HG02870 (cell line): ENCODE measurements at regions not wholly inside any gene's neighbourhood (a gene's known extent, or its start where the extent isn't known, plus 50 kb on each side); places are given as distances from the start of the nearest gene placed in this dataset.

ENCODE experiments used
- ATAC-seq: cut with Tn5 transposase; IDR thresholded peaks from one replicate; pipeline ENCODE4 v1.9.1; 2021; ENCODE audit warnings: mild to moderate bottlenecking, moderate library complexity; ENCODE audit not compliant: unreplicated experiment

GRCh38 chr11:128269466-128269865, 317.9 kb downstream of the ETS1 start:
- ATAC-seq = no peak

- no peak for ATAC-seq
Observed at GRCh38 chr11:128266893-128267292, 320.5 kb downstream of the ETS1 start.

- ATAC-seq = no peak
Observed at GRCh38 chr11:128262463-128263345, 324.7 kb downstream of the ETS1 start.

GRCh38 chr11:128261011-128261421, 326.3 kb downstream of the ETS1 start:
- no peak for ATAC-seq

GRCh38 chr11:128260398-128260797, 327.0 kb downstream of the ETS1 start:
- ATAC-seq = no peak

- ATAC-seq = no peak
Observed at GRCh38 chr11:128259816-128260215, 327.5 kb downstream of the ETS1 start.

- ATAC-seq = no peak
Observed at GRCh38 chr11:128254941-128255340, 332.4 kb downstream of the ETS1 start.

GRCh38 chr11:128251140-128251539, 336.2 kb downstream of the ETS1 start:
- ATAC-seq = no peak

- no peak for ATAC-seq
Observed at GRCh38 chr11:128250482-128250881, 336.9 kb downstream of the ETS1 start.

- ATAC-seq = no peak
Observed at GRCh38 chr11:128246810-128247594, 340.4 kb downstream of the ETS1 start.

GRCh38 chr11:128246364-128246801, 341.0 kb downstream of the ETS1 start:
- ATAC-seq = no peak

- ATAC-seq = no peak
Observed at GRCh38 chr11:128244871-128245270, 342.5 kb downstream of the ETS1 start.

GRCh38 chr11:128242451-128242850, 344.9 kb downstream of the ETS1 start:
- ATAC-seq = no peak

- ATAC-seq = no peak
Observed at GRCh38 chr11:128240546-128240945, 346.8 kb downstream of the ETS1 start.

- ATAC-seq = no peak
Observed at GRCh38 chr11:128239306-128239705, 348.1 kb downstream of the ETS1 start.

GRCh38 chr11:128238521-128239265, 348.7 kb downstream of the ETS1 start:
- peak; percentile 62 for ATAC-seq

- no peak for ATAC-seq
Observed at GRCh38 chr11:128236506-128237498, 350.6 kb downstream of the ETS1 start.

- ATAC-seq = no peak
Observed at GRCh38 chr11:128235958-128236357, 351.4 kb downstream of the ETS1 start.

GRCh38 chr11:128235426-128235825, 351.9 kb downstream of the ETS1 start:
- ATAC-seq = no peak

GRCh38 chr11:128234143-128234542, 353.2 kb downstream of the ETS1 start:
- ATAC-seq = no peak
